Amniotic stem cell (primary cell): ENCODE measurements at regions not wholly inside any gene's neighbourhood (a gene's known extent, or its start where the extent isn't known, plus 50 kb on each side); places are given as distances from the start of the nearest gene placed in this dataset.

Source experiments
- DNase-seq: peaks from one replicate; lab custom pipeline; 2025; lab: John Stamatoyannopoulos, UW

DNA sequence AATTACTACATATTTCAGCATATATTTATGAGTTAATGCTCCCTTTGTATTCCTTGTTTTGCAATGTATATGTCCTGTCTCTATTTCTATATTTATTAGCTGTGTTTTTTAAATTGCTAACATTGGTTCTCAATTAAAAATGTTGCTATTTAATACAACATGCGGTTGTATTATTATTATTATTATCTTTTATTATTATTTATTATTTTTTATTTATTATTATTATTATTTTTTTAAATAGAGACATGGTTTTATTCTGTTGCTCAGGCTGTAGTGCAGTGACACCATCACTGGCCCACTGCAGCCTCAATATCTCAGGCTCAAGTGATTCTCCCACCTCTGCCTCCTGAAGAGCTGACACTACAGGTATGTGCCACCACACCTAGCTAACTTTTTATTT lies 1005.9 kb upstream of the ADGRL3 start:
- DNase-seq = no peak

DNA sequence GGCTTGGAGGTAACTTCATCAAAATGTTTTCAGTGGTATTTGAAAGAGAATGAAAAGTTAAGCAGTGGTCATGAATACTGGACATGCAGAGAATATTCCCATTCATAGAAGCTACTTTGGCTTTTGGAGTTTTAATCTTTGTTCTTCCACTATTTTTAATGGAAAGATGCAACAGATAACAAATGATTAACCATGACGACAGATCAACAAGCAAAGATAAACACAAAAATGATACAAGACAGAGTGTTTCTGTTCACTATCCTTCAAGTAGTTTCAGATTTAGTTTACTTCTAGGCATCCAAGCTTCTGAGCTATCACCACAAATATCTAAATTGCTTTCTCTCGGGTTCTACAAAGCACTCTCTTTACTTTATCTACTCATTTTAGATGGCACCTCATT lies 1004.9 kb upstream of the ADGRL3 start:
- DNase-seq = no peak

DNA sequence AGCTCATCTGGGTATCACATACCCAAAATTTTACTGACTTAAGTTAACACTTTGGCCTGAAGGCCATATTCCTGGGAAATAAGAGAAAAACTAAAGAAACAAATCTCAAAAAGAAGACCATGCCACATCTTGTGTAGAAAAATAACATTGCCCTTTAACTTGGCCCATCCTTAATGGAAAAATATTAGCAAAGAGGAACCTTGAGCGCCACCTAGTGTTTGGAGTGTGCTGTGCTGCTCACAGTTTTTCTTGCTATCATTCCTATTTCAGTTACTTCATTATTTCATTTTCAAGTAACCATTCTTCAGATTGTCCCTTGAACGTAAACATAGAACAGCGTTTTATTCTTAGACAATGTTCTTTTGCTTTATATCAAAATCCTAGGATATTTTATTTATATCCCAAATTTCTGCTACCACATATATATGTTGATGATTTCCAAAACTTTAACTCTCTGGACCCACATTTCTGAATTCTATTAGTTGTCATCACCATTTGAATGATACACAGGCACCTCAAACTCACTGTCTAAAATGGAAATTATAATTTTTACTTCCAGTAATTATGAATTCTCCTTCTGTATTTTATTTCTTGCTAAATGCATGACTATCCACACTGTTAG lies 999.0 kb upstream of the ADGRL3 start:
- DNase-seq = no peak

DNA sequence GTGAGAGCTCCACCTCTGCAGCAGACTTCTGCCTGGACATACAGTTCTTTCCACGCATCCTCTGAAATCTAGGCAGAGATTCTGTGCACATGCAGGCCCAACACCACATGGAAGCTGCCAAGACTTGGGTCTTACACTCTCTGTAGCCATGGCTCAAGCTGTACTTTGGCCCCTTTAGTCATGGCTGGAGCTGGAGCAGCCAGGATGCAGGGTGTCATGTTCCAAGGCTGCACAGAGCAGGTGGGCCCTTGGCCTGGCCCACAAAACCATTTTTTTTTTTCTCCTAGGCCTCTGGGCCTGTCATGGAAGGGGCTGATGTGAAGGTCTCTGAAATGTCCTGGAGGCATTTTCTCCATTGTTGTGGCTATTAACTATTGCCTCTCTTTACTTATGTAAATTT lies 990.5 kb upstream of the ADGRL3 start:
- no peak for DNase-seq

DNA sequence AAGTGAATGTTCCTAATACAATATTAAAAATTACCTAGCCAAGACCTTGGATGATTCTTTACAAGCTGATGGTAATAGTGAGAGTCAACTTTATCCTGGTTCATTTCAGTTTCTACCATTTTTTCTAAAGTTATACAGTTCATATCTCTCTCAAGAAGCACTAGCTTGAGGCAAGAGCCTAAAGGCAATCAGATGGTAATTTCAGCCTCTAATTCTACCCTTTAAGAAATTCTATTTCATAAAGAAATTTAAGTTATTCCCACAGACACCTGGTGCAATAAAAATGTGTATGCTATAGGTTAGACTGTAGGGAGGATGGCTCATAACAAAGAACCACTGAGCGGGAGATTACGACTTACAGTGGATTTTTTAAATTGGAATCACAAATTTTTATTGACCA lies 984.2 kb upstream of the ADGRL3 start:
- DNase-seq = no peak

DNA sequence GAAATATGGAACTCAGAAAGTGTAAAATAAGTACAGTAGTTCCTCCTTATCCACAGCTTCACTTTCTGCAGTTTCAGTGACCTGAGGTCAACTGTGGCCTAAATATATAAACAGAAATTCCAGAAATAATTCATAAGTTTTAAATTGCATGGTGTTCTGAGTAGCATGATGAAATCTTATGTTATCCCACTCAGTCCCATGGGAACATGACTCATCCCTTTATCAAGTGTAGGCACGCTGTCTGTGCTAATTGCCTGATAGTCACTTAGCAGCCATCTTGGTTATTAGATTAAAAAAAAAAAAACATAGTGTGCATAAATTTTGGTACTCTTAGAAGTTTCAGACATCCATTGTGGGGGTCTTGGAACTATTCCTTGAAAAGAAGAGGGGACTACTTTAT lies 983.4 kb upstream of the ADGRL3 start:
- DNase-seq = peak; percentile 16

DNA sequence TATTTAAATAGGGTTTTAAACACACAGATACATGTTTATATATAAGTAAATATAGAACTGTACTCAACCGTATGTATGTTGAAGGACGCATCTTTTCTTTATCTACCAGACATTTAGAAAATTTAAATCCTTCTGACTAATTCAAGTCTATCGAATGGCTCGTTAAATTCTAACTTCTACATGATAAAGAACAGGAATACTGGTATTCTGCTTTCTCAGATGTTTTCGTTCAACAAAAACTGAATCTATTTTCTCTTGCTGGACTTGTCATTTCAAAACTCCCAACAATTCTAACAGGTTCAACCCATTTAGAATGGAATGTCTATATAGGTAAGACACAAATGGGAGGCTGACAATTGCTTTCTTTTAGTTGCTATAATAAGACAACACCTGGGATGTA lies 978.3 kb upstream of the ADGRL3 start:
- no peak for DNase-seq

DNA sequence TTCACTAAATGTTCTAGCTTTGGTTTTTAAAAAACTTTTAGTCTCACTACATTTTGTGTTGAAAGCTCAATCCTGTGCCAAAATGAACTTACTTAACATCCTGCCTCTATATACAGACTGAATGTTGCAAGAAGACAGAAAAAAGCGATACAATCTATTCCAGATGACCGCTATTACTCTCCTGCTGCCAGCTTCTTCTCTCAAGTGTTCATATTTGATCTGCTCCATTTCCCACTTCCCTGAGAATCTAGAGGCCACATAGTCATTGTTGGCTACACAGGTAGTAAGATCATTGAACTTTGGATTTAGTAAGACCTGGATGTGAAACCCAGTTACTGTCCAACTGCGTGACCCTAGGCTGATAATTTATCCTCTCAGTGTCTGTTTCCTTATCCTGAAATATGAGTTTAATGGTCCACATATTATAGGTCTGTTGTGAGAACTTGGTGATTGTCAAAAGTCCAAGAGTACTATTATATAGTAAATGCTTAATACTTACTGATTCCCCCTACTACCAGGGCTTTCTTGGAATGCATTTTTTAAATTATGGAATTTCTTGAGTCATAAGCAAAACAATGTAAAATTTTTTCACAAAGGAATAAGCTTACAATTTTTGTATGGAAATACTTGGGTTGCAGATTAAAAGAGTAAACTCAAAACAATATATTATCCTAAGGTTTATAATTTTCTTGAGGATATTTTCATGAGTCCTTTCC lies 976.8 kb upstream of the ADGRL3 start:
- DNase-seq = no peak

DNA sequence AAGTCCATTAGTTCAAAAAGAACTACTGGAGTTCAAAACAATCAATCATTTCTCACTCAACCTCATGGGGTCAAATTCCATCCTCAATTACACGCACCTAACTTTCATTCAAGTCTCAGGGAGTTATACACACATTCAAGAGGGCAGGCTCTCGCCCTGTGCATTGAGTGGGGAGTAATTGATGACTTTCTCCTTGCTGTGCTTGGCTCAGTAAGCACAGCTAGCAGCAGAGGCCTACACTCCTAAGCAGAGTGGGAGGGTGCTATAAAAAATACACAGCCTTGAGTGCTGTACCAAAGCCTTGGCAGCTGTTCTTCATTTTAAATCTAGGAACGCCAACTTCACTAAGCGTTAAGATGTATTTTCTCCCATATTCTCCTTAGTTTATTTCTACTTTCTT lies 958.3 kb upstream of the ADGRL3 start:
- DNase-seq = no peak

DNA sequence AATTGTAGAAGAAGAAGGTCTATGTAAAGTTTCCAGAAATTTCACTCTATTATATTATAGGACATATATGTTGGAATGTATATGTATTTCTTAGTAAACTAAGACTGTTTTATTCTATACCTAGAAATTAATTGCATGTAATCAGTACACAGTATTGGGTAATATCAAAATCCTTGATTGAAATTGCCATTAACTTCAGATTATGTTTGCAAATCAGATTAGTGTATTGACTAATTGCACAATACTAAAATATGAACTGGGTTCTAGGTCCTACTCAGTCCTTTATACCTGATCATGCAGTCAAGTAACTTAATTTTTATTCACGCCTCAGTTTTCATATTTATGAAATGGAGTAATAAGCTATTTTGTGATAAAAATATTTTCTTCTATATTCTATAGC lies 950.3 kb upstream of the ADGRL3 start:
- no peak for DNase-seq

DNA sequence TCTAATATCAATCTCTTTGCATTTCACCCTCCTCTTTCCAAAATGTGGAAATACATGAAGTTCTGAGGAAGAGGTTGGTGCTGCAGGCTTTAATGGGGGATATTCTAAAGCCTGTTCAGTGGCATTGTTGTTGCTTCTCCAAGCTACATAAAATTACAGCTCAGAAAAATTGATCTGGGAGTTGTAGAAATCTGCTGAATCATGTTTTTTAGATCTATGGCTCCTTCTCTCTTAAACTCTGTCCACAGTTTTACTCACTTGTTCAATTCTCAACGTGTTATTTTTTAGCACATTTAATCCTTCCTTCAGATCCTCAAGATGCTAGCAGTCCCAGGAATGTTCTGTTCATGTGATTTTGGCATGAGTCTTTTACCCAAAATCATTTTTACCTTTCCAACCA lies 949.5 kb upstream of the ADGRL3 start:
- no peak for DNase-seq

DNA sequence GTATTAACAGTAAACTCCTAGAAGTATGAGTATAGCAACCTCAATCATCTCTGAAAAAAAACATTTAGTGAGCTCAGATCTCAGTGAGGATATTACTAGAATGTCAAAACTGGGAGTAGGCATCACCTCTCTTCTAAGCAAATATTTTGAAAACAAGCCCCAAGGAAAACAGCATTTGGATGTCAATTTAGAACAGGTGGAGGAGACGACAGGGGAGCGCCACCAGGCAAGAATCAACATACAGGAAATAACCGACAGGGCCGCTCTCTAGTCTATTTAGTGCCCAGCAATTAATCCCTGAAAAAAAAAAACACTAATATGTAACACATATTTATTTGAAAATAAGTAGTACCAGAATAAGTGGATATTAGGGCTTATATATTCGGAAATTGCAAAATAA lies 940.3 kb upstream of the ADGRL3 start:
- no peak for DNase-seq

DNA sequence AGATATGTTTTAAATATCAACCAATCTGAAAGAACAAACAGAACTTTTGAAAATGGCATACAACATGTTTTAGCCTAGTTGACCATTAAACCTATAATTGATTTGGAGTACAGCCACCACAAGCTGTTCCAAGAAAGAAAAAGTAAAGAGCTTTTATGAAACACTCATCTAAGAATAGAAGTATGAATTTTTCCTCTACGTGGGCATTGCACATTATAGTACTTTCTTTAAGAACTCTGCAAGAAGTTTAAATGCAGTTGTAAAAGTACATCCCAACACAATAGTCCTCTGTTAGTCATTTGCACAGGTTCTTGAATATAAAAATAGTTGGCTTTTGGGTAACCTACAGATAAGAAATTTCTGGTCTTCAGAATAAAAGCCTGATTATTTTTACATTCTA lies 933.6 kb upstream of the ADGRL3 start:
- DNase-seq = no peak

DNA sequence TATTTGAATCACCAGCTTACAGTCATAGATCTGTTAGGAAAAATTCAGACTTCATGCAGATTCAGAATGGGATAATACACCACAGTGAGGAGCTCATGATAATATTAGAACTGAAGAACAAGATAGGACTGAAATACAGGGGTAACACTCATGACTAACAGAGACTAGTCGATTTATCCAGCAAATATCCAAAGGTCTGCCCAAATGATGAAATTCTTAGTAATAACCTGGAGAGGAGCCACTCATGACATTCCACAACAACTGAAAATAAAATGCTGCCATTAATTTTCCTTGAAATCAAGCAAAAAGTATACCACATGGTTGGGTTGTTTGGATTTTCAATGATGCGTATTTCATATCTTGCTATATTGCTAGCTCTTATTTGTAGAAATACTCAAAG lies 903.7 kb upstream of the ADGRL3 start:
- DNase-seq = no peak

DNA sequence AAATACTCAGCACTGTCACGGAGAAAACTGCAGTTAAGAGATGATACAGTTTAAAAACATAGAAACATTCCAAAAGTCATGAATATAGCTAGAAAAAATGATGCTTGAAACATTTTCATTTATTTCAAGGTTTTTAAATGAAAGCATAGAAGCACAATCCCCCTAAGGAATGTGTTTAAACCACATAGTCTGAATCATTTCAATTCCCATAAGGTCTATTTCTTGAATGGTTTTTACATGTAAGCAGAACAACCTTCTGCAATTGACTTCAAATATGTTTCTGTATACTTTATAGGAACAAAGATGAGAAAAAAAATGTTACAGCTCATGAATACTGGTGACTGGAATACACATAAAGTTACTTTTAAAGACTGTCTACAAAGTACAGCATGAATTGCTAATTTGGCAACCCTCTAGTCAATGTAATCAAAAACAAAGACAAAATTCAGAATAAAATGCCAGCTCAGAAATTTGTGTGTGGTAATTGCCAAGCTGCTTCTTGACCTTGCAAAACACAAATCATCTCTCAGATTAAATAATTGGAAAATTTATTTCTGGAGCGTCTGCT lies 886.4 kb upstream of the ADGRL3 start:
- DNase-seq = no peak

DNA sequence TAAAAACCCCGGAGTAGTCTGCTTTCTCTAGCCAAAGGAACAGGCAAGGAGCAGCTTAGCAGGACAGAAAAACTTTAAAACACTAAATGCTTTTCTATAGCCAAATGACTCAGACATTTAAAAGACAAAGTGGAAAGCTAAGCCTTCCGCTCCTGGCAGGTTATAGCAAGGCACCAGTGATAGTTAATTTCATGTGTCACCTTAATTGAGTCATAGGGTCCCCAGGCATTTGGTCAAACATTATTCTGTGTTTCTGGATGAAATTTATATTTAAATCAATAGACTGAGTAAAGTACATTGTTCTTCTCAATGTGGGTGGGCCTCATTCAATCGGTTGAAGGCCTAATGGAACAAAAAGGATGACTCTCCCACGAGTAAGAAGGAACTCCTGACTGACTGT lies 885.7 kb upstream of the ADGRL3 start:
- DNase-seq = no peak

DNA sequence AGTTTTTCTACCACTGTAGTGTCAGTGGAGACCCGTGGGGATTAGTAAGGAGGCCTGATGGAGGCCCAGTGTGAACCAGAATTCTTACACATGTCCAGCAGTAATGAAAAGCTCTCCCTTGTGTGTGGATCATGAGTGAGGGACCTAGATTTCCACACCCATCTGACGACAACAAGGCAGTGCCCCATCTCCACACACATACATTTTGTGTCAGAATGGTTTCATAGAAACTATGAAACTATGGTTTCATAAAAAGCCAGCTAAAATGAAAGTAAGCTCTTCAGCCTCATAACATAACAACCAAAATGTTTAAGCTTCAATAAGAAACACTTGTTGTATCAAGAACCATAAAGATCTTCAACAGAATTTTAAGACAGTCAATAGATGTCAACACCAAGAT lies 884.5 kb upstream of the ADGRL3 start:
- DNase-seq = no peak

DNA sequence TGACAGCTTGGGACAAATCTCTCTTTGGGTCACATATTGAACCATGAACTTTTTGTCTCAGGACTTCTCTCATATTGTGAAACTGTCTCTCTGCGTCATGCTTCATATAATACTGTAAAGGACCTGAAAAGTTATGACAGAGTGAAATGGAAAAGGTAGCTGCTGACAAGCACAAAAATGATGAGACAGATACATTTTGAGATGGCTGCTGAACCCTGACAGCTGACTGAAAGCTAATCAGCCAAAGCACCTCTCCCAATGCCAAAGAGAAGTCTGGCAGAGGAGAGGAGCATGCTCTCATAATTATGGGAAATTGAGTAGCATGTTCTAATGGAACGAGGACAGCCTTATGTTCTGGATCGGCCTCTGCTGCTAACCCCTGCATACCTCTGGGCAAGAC lies 873.4 kb upstream of the ADGRL3 start:
- no peak for DNase-seq

DNA sequence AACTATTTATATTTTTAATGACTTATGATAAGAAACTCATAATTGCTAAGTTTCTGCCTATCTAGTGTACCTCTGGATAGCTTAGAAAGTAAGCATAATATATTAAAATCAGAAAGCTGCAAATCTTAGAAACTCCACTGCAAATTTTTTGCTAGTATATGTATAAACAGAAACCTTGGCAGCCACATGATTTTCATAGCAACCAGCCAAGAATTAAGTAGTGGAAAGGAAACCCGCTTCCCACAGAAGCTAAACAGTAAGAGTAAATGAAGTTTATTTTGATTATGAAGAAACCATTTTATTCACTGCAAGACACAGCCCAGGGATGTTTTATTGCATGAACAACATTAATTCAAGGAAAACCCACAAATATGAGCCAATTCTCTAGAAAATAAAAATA lies 872.5 kb upstream of the ADGRL3 start:
- no peak for DNase-seq

DNA sequence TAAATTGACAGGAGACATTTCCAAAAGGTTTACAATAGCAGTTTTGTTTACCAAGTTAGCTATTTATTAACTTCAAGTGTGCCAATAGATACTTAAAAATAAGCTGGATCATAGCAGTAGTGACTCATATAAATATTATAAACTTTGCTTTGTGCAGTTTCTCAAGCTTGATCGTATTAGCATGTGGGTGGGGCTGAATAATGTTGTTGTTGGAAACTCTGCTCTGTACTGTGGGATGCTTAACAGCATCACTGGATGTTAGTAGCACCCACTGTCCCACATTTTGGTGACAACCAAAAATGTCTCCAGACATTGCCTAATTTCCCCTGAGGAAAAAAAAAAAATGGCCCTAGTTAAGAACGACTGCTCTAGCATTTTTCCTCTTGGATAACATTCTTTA lies 855.2 kb upstream of the ADGRL3 start:
- no peak for DNase-seq

DNA sequence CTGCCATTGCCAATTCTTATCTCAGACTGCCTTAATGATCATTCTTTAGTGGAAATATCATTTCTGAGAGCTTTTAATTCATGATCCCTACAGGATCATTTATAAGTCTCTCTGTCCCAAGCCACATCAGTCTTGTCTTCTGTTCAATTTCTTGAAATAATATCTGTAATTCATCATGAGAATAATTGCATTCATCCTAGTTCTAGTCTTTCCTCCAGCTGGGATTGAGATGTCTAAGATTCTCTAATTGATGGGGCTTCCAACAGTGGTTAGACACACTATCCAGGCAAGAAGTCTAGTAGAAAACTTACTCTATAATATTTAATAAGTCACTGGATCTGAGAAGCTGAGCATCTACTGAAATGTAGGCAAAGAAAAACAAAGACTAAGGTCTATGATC lies 854.7 kb upstream of the ADGRL3 start:
- DNase-seq = no peak

DNA sequence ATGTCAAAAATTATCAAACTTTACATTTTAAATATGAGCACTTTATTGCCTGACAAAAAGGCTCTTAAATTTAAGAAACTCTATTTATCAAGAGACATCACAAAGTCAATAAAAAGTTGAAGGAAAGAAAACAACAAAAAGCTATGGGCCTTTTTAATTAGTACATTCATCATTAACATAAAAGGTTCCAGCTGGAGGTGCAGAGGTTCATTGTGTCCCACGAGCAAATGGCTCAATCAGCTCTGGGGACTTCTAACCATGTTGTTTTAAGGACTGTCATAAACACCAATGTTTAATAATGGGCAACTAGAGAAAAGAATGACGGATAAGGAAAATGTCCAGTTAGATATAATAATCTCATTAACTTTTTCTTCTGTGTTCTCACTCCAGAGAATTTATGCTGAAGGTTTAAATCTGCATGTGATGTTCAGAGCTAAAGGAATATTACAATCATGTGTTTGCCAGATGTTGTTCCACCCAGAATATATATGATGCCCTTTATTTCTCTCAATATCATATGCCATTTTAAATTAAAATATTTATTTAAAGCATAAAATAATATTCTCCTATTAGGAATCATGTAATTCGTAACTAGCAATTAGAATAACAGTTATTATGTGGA lies 840.3 kb upstream of the ADGRL3 start:
- no peak for DNase-seq

DNA sequence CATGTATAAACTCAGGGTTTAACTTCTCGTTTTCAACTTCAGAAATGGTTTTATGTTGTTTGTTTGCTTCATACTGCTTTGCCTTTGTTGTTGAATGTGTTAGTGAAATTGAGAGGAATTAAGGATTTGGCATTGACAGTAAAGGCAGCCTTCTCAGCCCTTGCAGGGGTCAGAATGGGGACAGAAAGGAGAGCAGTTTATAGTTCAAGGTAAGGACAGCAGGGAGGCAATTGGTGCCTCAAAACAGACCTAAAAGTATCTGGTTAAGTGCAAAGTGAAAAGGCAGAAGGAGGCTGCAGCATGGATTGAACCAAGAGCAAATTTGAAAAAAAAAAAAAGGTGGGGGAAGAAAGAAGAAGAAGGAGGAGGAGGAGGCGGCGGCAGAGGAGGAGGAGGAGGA lies 835.0 kb upstream of the ADGRL3 start:
- DNase-seq = no peak

DNA sequence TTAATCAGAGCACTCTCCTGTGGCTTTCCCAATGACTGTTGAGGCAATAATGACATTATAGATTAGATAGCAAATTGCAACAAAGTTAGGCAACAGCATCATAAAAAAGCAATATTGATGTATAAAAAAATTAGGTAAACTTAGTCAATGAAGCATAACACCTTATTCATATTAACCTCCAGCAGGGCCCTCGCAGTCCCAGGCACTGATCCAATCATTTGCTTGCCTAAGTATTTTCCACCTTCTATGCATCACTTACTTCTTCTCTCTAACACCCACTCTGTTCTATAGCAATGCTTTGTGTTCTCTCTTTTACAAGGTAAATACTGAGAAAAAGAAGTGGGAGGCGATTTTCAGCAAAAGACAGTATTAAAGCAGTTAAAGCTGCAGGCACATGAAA lies 833.5 kb upstream of the ADGRL3 start:
- no peak for DNase-seq
